Activated CD8-positive, alpha-beta memory T cell treated with anti-CD3 and anti-CD28 coated beads, Interleukin-2, amount 50 U/mL, for 1 hour (primary cell): ENCODE measurements at regions not wholly inside any gene's neighbourhood (a gene's known extent, or its start where the extent isn't known, plus 50 kb on each side); places are given as distances from the start of the nearest gene placed in this dataset.

Experiments used
- DNase-seq: peaks from one replicate; pipeline ENCODE4 v3.0.0-alpha.2; 2020; ENCODE audit errors: extremely low read depth

DNA sequence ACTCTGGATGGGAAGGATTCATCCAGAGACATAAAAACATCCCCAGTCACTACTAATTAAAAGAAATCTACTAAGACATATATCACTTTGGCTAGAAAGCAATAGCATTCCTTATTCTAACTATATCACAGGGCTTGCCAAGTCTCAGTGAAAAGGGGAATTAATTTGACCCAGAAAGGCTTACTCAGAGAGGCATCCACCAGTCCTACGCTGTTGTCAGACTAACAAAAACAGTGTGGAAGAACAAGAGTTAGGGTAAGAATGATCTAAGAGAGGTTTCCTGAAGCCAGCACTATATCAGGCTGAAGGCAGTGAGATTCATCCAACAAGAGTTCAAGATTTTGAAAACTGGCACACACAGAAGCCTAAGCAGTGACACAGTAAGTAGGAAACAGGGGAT lies 126.1 kb downstream of the GDAP2 start:
- no peak for DNase-seq

- DNase-seq = no peak
These were observed 119.7 kb downstream of the GDAP2 start for GRCh38 chr1:117809764-117810163.

GRCh38 chr1:117810553-117810952 lies 118.9 kb downstream of the GDAP2 start:
- DNase-seq = no peak

DNA sequence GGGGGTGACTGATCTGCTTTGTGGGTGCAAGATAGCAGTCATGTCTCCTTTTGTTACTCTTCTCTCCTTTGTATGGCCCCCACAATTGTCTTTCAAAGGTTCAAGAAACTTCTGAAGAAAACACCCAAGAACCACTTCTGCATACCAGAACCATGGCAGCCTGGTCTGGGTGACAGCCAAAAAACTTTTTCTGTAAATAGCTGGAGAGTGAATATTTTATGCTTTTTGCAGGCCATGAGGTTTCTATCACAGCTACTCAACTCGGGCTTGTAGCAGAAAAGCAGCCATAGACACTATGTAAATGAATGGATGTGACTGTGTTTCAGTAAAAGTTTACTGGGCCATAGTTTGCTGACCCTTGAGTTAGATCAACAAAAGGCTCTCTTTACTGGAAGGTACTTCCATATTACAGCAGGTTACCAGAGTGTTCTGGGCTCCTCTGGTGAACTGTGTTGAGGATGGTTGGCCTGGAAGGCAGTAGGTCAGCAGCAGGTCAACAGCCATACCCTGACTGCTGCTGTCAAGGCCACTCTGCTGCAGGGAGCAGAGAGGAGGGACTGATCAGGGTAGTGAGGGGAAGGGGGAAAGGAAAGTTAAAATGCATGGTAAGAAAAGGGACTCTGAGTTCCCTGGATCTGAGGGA lies 116.4 kb downstream of the GDAP2 start:
- DNase-seq = no peak
